ENCODE measurements at regions not wholly inside any gene's neighbourhood (a gene's known extent, or its start where the extent isn't known, plus 50 kb on each side); places are given as distances from the start of the nearest gene placed in this dataset.

- no peak for DNase-seq (ENCODE audit: low read depth)
Observed at GRCh38 chr12:91622037-91622436, 439.4 kb upstream of the DCN start.

GRCh38 chr12:91620992-91621391 is 438.4 kb upstream of the DCN start:
- DNase-seq (ENCODE audit: low read depth) = no peak

DNA sequence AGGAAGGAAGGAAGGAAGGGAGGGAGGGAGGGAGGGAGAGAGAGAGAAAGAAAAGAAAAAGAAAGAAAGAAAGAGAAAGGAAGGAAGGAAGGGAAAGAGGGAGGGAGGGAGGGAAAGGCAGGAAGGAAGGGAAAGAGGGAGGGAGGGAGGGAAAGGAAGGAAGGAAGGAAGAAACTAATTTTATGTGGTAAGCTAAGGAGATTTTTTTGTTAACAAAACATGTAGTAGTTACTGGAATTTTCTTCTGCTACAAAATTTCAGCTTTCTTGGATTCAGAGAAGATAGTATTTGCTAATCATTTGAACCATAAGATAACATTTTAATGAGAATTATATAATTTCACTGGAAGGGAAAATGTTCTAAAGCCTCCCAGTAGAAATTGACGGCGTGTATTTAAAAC is 437.8 kb upstream of the DCN start:
- DNase-seq (ENCODE audit: low read depth) = no peak

DNA sequence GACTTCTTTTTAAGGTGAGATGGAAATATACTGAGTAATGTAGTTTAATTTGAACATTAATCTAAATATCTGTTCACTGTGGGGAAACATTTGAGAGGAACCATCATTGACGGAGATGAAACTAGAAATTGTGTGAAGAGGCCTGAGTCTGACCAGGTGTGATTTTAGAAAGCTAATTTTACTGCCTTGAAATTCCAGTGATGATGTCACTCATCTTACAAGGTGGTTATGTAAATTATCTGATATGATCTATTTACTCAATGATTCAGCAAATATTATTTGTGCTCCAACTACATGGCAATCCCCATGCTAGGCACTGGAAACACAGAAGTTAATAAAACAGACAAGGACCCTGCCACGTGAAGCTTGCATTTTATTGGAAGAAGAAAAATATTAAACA is 435.7 kb upstream of the DCN start:
- DNase-seq (ENCODE audit: low read depth) = no peak

DNA sequence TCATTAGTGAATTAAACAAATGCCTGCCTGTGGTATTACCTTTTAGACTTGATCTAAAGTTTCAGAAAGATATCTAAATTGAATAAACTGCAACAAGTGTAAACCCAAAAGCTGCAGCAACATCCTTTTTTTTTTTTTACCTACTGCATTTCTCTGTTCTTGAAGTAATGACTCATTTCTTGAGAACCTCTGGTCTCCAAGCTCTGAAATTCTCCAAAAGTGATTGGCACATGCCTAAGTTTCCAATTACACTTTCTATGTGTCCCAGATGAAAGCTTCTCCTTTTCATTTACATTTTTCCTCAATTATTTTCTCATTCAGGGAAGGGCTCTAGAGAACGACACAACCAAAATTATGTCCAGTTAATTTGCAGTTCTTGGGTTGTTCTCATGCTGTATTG is 435.2 kb upstream of the DCN start:
- DNase-seq (ENCODE audit: low read depth) = no peak

- no peak for DNase-seq (ENCODE audit: low read depth)
Observed at GRCh38 chr12:91616416-91616815, 433.8 kb upstream of the DCN start.

- no peak for DNase-seq (ENCODE audit: low read depth)
Observed at GRCh38 chr12:91613223-91613779, 430.7 kb upstream of the DCN start.

DNA sequence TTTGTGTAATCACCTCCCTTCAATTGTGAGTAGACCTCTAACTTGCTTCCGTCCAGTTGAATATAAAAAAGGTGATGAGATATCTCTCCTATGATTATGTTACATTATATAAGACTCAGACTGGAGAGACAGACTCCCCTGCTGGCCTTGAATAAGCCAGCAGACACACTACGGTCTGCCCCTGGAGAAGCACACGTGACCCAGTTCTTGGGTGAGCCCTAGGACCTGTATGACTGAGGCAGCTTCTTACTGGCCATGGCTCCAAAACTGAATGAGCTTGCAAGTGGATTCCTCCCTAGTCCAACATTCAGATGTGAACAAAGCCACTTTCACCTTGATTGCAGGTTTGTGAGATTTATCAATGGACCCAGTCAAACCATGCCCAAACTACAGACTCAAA is 427.9 kb upstream of the DCN start:
- DNase-seq (ENCODE audit: low read depth) = no peak

GRCh38 chr12:91609283-91609682 is 426.7 kb upstream of the DCN start:
- no peak for DNase-seq (ENCODE audit: low read depth)

DNA sequence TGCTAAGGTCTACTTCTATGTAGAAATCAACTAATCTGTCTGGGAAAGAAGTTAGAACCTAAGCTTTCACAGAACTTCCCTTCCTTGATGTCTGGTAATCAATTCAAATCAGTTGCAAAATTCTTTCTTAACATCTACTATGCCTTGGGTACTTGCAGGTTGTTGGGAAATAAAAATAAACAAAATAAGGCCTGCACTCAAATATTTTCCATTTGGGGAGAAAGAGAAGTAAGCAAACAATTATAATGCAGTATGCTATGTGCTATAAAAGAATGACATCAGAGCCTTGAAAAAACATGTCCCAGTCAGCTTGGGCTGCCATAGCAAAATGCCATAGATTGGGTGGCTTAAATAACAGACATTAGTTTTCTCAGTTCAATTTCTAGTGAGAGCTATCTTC is 425.9 kb upstream of the DCN start:
- no peak for DNase-seq (ENCODE audit: low read depth)

GRCh38 chr12:91606662-91607377 is 424.2 kb upstream of the DCN start:
- no peak for DNase-seq (ENCODE audit: low read depth)

- no peak for DNase-seq (ENCODE audit: low read depth)
Observed at GRCh38 chr12:91604897-91605296, 422.3 kb upstream of the DCN start.

- no peak for DNase-seq (ENCODE audit: low read depth)
Observed at GRCh38 chr12:91603060-91603459, 420.4 kb upstream of the DCN start.

DNA sequence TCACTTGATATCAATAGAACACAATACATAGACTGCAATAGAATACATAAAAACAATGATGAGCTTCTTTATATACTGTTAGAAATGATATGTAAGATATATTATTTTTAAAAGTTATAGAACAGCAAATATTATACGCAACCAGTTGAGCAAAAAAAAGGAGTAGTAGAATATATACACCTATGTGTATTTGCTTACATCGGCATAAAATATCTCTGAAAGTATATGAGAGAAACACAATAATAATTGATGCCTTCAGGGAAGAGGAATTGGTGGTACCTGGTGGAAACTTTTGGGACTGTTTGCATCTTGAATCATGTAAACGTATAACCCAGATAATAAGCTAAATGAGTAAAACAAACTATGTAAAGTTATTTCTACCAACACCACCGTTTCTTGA is 418.4 kb upstream of the DCN start:
- DNase-seq (ENCODE audit: low read depth) = no peak

DNA sequence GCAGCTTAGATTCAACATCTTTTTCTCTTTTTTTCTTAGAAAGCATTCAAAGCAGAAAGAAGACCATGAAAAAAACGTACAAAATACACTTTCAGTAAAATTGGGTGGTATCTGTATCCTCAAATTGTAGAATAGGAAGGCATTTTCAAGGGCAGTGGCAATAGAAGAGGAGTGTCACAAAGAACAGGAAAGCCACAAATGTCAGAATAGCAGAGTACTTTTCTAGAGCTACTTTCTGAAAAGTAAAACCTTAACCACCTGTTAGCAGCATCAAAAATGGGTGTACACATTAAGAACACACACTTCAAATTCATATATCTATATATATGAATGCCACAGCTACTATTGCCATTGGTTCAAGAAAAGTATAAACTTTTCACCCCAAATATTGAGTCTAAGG is 412.1 kb upstream of the DCN start:
- DNase-seq (ENCODE audit: low read depth) = no peak

DNA sequence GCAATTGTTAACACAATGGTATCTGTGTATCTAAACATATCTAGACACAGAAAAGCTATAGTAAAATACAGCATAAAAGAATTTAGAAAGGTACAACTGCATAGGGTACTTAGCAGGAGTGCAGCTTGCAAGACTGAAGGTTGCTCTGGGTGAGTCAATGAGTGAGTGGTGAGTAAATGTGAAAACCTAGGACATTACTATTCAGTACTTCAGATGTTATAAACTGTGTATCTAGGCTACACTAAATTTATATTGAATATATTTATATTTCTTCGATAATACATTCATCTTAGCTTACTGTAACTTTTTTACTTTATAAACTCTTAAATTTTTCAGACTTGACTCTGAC is 409.0 kb upstream of the DCN start:
- DNase-seq (ENCODE audit: low read depth) = no peak

- no peak for DNase-seq (ENCODE audit: low read depth)
Observed at GRCh38 chr12:91590966-91591638, 408.5 kb upstream of the DCN start.

DNA sequence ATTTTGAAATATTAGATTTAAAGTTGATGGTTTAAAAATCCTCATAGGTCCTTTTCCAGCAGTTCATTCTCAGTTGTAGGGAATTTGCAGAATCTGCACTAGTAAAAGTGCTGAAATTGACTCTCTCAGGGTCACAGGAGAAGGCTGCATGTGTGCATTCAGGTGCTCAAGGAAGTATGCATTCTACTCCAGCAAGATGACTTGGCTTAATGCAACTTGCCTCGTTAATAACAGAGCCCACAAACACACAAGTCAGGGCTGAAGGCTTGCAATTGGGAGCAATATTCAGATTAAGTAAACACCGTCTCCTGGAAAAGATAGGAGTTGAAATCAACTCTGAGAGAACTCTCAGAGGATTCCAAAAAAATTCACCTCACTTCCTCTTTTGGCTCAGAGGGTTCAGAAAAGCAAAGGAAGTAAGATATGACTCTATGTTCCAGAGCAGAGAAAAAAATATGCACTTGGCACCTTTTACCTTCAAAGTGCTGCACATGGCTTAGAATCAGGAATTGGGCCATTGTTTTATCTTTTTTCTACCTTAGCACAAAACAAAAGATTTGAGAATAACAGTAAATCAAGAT is 406.3 kb upstream of the DCN start:
- DNase-seq (ENCODE audit: low read depth) = no peak

GRCh38 chr12:91586015-91586414 is 403.4 kb upstream of the DCN start:
- no peak for DNase-seq (ENCODE audit: low read depth)

- DNase-seq (ENCODE audit: low read depth) = no peak
Observed at GRCh38 chr12:91582811-91583210, 400.2 kb upstream of the DCN start.

- DNase-seq (ENCODE audit: low read depth) = no peak
Observed at GRCh38 chr12:91579516-91580263, 397.1 kb upstream of the DCN start.
